Kidney (tissue), 13 donors: ENCODE measurements at regions not wholly inside any gene's neighbourhood (a gene's known extent, or its start where the extent isn't known, plus 50 kb on each side); places are given as distances from the start of the nearest gene placed in this dataset.

Experiments
- DNase-seq, 5 donors: peaks; one replicate each; pipeline ENCODE4 v3.0.0-alpha.2; 2013 to 2020
- FAIRE-seq: peaks from 2 replicates; lab custom pipeline; 2012; peaks lifted over from hg19 to GRCh38; lab: Jason Lieb, UNC
- H3K27ac ChIP-seq, 2 donors: one replicate each; pipeline ENCODE4 v1.7.0; 2013; ENCODE audit warnings: low read depth in 2 of 2, low read length in 2 of 2, inconsistent platforms in 1 of 2
- H3K27me3 ChIP-seq: one replicate; pipeline ENCODE4 v1.7.1; 2013; ENCODE audit warnings: low read length, inconsistent platforms; ENCODE audit not compliant: control insufficient read depth, insufficient read depth
- H3K36me3 ChIP-seq, 3 donors: one replicate each; pipeline versions ENCODE4 v1.7.0 to v1.7.1; 2013; ENCODE audit warnings: low read length in 3 of 3, control low read depth in 1 of 3, inconsistent platforms in 1 of 3; ENCODE audit not compliant: insufficient read depth in 3 of 3, control insufficient read depth in 2 of 3
- H3K4me1 ChIP-seq, 3 donors: one replicate each; pipeline versions ENCODE4 v1.7.0 to v1.7.1; 2013; ENCODE audit warnings: low read length in 3 of 3, inconsistent platforms in 1 of 3, low read depth in 1 of 3; ENCODE audit not compliant: control insufficient read depth in 2 of 3, insufficient read depth in 2 of 3
- H3K4me3 ChIP-seq, 3 donors: one replicate each; pipeline versions ENCODE4 v1.7.0 to v1.8.1; 2013; ENCODE audit warnings: low read length in 3 of 3, control low read depth in 1 of 3, inconsistent platforms in 1 of 3
- H3K9ac ChIP-seq, 3 donors: one replicate each; pipeline versions ENCODE4 v1.7.0 to v1.7.1; 2013; ENCODE audit warnings: low read length in 3 of 3, control low read depth in 1 of 3, inconsistent platforms in 1 of 3
- H3K9me3 ChIP-seq, 3 donors: one replicate each; pipeline versions ENCODE4 v1.7.0 to v1.7.1; 2013; ENCODE audit warnings: low read length in 3 of 3, control low read depth in 1 of 3, inconsistent platforms in 1 of 3; ENCODE audit not compliant: control insufficient read depth in 2 of 3, insufficient read depth in 1 of 3
- intact Hi-C: fragments of 100-400 bp; cut with DNase I; formaldehyde crosslinking; loops from one replicate; pipeline ENCODE4 v1.11.1; 2022
- TF ChIP-seq, protein P1 (sequence below): IDR thresholded peaks from 3 replicates; pipeline ENCODE4 v1.5.1; 2012; ENCODE audit warnings: mild to moderate bottlenecking, moderate library complexity, borderline replicate concordance; ENCODE audit not compliant: insufficient read depth; ENCODE audit errors: extremely low read depth
- donor health status: control.
- donor health status: control.
- donor health status: control.
- donor health status: control.
- donor health status: control.
- donor health status: DM: yes; HTN: yes; CAD: no.
- donor health status: Normal renal cell carcinoma (clear cell type).

DNA sequence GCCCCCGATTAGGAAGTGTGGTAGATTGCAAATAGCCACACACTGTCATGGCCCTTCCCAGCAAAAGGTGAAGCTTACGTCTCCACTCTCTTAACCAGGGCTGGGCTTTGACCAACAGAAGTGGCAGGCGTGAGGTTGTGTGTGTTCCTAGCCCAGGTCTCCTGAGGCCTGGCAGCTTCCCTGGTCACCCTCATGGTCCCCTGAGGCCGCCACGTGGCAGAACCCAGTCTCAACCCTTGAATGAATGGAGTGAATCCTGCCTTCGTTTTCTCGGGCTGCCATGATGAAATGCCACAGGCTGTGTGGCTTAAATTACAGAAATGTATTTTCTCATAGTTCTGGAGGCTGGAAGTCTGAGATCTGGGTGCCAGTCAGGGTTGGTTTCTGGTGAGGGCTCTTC, 370.4 kb downstream of the IRX2 start:
- FAIRE-seq (no peak), DNase-seq (no peak)
- peaks cover 2% of the 10 kb centered on the region for H3K27me3 ChIP-seq
- no peak overlapping the region for H3K4me3 ChIP-seq
- H3K9me3 ChIP-seq: no peaks in the 10 kb centered on the region
- intact Hi-C loops: no loop called here
- H3K9ac ChIP-seq: no peak overlapping the region
- H3K36me3 ChIP-seq: no peaks in the 10 kb centered on the region
- TF ChIP-seq, protein P1, sequence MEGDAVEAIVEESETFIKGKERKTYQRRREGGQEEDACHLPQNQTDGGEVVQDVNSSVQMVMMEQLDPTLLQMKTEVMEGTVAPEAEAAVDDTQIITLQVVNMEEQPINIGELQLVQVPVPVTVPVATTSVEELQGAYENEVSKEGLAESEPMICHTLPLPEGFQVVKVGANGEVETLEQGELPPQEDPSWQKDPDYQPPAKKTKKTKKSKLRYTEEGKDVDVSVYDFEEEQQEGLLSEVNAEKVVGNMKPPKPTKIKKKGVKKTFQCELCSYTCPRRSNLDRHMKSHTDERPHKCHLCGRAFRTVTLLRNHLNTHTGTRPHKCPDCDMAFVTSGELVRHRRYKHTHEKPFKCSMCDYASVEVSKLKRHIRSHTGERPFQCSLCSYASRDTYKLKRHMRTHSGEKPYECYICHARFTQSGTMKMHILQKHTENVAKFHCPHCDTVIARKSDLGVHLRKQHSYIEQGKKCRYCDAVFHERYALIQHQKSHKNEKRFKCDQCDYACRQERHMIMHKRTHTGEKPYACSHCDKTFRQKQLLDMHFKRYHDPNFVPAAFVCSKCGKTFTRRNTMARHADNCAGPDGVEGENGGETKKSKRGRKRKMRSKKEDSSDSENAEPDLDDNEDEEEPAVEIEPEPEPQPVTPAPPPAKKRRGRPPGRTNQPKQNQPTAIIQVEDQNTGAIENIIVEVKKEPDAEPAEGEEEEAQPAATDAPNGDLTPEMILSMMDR: no peak
- H3K27ac ChIP-seq: no peak overlapping the region
- no peaks in the 10 kb centered on the region for H3K4me1 ChIP-seq

- no peaks in the 10 kb centered on the region for H3K9me3 ChIP-seq
- intact Hi-C loops: no loop called here
- TF ChIP-seq, protein P1: no peak
- no peak for FAIRE-seq
- H3K4me3 ChIP-seq: no peak overlapping the region
- no peaks in the 10 kb centered on the region for H3K4me1 ChIP-seq
- no peak overlapping the region for H3K27ac ChIP-seq
- no peak overlapping the region for H3K9ac ChIP-seq
- no peaks in the 10 kb centered on the region for H3K36me3 ChIP-seq
- H3K27me3 ChIP-seq: peaks cover 2% of the 10 kb centered on the region
- DNase-seq: no peak
Measured at GRCh38 chr5:2378976-2379375, 372.5 kb downstream of the IRX2 start.

GRCh38 chr5:2378108-2378507, 373.4 kb downstream of the IRX2 start:
- no peaks in the 10 kb centered on the region for H3K9me3 ChIP-seq
- TF ChIP-seq, protein P1: no peak
- no peak for DNase-seq
- no peak overlapping the region for H3K9ac ChIP-seq
- no peaks in the 10 kb centered on the region for H3K27me3 ChIP-seq
- no peak for FAIRE-seq
- intact Hi-C loops: no loop called here
- no peaks in the 10 kb centered on the region for H3K36me3 ChIP-seq
- no peaks in the 10 kb centered on the region for H3K4me1 ChIP-seq
- no peak overlapping the region for H3K27ac ChIP-seq
- no peak overlapping the region for H3K4me3 ChIP-seq

DNA sequence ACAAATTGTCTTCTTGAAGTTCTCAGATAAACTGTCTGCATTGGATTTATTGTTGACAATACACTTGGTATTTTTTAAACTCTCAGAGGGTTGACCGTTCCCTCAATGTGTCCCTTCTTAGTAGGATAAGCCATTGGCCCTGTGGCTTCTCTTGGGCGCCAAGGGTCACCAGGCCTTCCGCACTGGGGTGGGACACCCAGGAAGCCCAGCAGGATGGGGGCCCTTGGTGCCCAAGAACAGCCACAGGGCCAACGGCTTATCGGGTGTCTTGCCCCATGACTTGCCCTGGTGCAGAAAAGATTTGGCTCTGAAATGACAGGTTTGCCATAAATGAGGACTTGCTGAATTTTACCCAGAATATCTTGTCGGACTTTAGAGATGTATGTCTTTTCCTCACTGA, 375.0 kb downstream of the IRX2 start:
- DNase-seq (no peak), FAIRE-seq (no peak)
- H3K27ac ChIP-seq: no peak overlapping the region
- H3K9ac ChIP-seq: no peak overlapping the region
- H3K36me3 ChIP-seq: no peaks in the 10 kb centered on the region
- no peaks in the 10 kb centered on the region for H3K4me1 ChIP-seq
- no peaks in the 10 kb centered on the region for H3K27me3 ChIP-seq
- intact Hi-C loops: no loop called here
- no peak overlapping the region for H3K4me3 ChIP-seq
- TF ChIP-seq, protein P1: no peak
- no peaks in the 10 kb centered on the region for H3K9me3 ChIP-seq
